GM21717 (cell line): ENCODE measurements at regions not wholly inside any gene's neighbourhood (a gene's known extent, or its start where the extent isn't known, plus 50 kb on each side); places are given as distances from the start of the nearest gene placed in this dataset.

Experiments
- ATAC-seq: cut with Tn5 transposase; IDR thresholded peaks from one replicate; pipeline ENCODE4 v1.9.1; 2021; ENCODE audit warnings: mild to moderate bottlenecking, moderate library complexity; ENCODE audit not compliant: unreplicated experiment

DNA sequence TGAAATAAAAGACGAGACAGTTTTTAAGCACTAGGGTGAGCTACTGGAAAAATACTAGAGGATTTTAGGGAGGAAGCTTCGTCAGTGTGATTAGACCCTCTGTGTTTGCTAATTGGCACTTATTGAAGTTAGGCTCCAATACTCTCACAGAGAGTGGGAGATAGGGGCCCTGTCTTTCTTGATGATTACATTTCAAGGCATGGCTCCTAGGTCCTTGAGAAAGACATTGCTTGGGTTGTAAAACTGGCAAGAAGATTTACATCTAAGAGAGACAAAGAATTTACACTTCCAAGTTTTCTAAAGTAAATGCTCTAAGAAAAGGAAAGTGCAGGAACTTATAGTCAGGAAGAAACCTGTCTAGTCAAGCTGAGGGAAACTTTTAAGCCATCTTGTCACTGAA, 183.2 kb downstream of the C12orf50 start:
- no peak for ATAC-seq

DNA sequence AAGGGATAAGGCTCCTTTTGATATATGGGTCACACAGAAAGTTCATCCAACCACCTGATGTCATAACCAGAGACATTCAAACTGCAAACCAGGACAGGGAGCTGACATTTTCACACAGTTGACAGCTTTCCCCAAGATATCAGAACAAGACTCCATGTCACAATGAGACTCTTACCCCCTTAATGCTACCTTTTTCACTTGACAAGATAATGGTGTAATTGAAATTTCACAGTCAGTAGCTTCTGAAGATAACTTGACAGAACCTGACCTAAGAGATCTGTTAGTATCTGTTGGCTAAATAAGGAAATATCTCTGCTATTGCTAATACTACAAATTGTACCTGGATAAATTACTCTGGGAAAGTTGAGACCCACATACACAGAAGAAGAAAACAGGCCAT, 187.3 kb downstream of the C12orf50 start:
- ATAC-seq, result no peak

DNA sequence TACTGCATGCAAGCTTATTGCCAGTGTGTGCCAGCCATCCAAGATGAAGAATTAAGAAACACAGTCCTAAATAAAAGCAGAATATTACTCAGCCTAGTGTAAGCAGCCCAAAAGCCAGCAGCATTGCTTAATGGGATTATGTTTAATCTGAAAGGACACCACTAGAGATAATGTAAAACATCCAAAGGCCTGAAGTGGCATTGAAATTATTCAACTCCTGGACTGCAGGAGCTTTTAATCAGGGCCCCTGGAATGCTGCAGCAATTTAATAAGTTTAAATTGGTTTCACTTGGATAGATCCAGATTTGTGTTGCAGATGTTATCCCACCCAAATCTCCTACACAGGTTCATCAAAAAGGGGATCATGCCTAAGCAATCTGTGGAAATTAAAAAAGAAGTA, 193.0 kb downstream of the C12orf50 start:
- ATAC-seq, result no peak

DNA sequence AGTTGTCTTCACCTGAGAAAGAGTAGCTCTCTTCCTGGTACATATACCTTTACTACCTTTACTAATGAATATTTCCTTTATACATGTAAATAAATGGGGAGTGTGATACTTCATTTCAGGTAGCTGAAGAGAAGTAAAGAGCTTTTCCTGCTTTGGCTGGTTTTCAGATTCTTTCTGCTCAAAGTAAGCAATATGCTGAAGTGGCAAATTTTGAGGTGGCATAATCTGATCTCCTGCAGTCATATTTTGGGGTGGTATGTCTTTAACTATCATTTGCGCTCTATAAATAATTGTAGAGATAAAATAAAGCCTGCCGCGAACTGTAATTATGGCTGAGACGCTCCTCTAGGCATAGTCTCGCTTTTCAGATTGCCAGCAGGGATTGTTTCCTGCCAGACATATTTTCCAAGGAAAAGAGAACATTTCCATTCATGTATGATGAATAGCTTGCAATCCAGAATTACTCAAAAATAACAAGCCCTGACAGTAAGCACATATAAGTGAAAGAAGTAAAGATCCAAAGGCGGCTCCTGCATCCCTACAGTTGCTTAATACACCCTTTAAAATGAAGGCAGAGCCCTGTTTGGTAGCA, 200.7 kb downstream of the C12orf50 start:
- ATAC-seq, result no peak

DNA sequence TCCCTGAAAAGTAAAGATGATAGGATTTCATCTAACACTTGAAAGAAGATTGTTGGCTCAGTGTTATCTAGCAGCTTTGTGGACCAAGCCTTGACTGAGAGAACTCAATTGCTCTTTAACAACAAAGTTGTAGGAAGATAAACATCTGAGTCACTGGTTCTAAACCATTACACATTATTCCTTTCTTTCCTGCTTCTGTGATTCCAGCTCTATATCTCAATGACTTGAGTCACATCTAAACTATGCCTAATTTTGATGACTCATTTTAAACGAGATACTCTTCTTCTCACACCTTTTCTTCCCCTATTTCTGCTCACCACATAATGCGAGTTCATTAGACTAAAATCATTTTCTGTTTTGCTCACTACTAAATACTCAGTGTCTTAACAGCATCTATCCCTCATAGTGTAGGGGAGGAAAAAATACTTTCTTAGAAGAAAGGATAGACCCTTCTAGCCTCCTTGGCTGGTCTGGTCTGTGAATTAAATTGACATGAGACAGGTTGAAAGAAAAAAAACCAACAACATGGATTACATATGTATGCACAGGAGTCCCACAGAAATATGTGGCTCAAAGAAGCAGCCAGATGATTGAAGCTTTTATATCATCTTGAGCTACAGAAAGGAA, 201.4 kb downstream of the C12orf50 start:
- no peak for ATAC-seq

DNA sequence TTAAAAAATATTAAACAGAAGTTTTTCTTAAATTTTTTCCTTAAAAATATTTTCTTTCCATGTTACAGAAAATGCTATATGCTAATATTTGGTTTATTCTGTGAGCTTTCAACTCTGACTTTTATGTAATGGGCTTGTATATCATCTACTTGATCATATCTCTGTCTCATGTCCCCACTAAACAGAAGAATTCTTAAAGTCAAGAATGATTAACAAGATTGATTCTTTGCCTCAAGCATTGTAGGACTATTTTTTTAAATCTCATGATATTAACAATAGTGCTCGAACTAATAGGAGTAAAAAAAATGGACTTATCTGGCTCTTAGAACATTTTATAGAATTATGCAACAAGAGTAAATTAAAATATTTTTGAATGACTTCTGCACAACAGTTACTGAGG, 206.3 kb downstream of the C12orf50 start:
- no peak for ATAC-seq

DNA sequence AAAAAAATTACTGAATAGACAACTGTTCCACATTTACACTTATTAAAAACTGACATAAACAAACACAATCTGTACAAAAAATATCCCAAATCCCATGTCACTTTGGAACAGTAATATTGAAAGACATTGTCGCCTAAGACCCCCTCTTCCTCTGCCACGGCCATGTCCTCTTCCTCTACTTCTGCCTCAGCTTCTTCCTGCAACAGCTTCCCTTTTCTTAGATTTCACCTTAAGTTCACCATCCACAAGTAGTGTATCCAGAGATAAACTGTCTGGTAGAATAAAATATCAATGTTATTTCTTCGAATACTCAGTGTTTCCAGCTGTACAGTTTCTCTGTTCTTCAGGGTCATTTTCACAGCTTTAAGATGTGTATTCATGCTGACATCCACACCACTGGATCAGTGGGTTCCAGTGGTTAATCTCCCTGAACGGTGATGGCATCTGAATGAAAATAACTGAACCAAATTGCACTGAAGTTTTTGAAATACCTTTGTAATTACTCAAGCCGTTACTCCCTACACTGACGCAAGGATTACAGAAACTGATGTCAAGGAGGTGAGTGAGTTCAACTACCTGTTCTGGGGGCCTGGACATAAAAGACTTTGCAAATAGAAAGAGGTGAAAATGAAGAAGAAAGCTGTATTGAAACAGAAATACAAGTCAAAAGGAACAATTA, 208.5 kb downstream of the C12orf50 start:
- no peak for ATAC-seq

DNA sequence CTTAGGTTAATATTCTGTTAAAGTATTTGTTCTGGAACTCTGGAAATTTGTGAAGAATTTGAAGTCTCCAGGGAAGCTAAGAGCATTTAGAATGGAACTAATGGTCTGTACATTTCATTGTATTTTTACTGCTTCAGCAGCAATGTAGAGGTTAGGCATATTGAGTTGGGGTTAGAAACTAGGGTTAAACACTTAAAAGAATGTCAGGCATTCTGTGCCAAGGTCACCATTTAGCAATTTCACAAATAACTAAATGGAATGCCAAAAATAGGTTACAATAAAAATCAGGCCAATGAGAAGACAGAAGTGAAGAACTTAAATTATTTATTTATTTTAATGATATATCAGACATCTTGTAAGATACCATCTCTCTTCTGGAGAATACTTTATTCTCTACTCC, 210.8 kb downstream of the C12orf50 start:
- ATAC-seq, result no peak

DNA sequence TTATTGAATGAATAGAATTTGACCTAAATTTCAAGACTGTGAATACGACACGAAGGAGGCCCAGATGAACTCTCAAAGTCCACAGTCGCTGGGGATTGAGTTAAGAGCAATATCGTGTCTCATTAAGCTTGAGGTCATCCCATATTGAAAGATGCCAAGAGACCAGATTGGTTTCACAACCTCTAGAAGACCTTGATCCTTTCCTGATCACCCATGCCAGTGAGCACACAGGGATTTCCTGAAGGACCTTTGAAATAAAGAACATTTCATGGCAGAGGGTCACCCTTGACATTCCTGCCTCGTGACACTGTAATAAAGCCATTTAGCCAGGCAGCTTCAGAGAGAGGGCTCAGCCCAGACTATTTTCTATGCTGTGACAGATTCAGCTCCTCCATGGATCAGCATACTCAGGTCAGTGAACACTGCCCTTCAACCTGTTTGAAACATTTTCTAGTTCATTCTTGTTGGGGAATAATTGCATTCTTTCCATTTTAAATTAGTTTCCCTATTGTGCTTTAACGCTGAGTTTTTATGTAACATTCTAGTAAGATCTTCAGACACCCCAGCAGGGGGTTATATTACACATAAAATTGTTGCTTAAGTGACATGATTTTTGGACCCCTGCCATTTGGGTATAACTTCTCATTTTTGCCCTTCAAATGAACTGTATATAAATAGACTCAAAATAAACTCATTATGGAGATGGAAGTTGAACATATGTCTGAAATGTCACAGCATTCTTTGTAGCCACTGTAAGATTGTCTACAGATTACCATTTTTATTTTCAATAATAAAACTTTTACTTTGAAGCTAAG, 213.2 kb downstream of the C12orf50 start:
- ATAC-seq, result no peak

DNA sequence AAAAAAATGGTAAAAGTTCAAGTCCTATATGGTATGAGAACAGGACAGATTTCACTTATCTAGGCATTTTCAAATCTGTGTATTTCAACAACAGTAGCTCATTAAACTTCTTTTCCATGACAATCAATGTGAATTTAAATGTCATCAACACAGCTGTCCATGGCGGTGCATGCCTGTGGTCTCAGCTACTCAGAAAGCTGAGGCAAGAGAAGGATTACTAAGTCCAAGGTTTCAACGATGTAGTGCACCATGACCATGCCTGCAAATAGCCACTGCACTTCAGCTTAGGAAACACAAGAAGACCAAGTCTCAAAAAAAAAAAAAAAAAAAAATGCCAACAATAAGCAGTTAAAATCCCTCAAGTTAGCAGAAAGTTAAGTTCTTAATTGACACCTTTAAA, 214.6 kb downstream of the C12orf50 start:
- ATAC-seq, result no peak

DNA sequence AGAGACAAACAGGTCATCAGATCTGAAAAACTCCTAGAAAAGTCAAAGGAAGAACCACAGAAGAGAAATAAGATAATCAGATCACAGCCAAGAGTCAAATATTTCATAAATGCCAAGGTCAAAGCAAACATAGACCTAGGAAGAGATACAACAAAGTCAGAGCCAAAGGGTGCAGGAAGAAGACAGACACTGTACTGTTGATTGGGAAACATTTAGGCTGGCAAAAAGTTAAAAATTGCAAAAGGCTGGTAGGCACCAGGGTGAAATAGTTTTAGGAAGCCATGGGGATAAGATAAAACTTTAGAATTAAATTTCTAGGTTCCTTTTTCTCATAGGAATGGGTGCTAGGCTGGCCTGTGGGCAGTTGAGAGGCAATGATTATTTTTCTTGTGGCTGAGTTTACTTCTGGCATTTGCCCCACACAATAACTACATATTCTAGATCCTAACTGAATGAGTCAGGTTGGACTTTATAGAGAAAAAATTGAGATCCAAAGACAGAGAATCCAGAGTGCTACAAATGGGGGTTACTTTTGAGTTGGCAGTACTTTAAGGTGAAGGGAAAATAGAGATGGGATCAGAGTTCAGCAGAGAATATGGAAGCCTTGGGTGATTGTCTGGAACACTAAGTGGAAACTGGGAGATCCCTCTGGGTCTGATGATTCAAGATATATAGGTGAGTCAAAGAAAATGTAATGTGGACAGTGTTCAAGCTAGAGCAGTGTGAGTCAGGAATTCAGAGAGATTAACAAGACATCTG, 215.5 kb downstream of the C12orf50 start:
- no peak for ATAC-seq

DNA sequence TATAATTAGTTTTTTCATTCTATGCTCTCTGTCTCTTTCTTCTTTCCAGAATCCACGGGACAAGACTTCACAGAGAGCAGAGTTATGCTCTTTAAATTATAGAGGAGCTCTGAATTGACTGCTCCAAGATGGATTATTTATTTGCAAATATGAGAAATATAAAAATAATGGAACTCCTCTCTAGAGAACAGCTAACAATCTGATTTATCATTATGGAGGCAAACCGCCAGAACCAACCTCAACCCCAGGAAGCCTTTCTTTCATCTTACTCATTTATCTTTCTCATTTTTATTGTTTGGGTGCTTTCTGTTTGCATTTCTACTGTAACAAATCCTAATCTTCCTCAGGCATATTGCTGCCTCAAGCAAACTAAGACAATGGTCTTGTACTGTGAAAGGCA, 216.5 kb downstream of the C12orf50 start:
- no peak for ATAC-seq

DNA sequence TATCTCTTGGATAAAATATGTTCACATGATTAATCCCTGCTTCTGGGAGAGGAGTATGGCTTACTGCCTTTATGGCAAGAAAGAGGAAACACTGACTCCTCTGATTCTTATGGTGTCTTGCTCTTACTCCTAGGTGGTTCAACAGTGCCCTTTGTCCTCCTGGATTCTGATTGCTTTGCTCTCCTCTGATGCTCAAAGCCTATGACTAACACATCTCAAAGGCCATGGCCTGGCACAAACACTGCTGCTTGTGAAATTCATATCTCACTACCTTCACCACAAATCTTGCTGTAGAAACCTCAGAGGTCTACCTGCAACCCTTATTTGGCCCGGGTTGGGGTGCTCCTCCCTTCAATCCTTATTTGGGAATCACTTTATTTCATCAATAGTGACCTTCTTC, 217.2 kb downstream of the C12orf50 start:
- no peak for ATAC-seq

DNA sequence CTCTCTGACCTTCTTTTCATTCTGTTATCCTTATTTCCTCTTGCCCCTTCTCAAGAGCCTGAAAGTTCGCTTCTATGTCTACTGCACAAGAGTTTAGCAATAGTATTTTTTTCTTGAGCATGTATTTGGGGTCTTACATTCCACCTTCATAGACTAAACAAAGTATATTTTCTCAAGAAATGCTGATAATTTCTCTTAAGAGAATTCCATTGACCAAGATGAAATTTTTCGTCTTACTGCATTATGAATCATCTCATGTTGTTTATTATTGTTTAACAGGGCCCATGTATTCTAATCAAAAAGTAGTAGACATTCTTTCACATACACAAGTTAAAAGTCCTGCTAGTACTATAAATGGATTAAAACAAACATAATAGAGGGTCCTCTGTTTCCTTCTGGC, 219.3 kb downstream of the C12orf50 start:
- ATAC-seq, result no peak

DNA sequence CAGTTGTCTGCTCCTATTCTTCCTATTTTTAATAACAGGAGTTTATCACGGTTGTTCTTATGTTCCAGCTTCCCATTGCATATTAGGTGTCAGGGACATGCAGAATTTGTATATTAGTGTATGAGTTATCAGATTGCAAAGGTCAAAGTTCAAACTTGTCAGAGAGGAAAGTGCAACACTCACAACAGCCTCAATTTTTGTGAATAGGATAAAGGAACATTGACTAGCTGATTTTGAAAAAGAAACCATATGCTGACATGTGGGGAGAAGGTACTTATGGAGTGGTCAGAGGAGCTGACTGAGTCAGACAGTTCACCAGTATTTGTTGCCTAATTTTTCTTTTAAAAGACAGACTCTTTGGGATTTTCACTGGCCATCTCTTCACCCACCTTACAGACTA, 222.1 kb downstream of the C12orf50 start:
- no peak for ATAC-seq

DNA sequence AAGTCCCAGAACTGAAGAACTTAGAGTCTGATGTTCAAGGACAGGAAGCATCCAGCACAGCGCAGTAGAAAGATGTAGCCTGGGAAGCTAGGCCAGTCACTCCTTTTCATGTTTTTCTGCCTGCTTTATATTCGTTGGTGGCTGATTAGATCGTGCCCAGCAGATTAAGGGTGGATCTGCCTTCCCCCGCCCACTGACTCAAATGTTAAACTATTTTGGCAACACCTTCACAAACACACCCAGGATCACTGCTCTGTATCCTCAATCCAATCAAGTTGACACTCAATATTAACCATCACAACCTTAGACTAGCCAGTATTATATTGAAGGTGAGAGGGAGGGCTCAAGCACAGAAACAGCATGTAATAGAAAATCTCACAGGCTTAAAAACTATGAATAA, 222.9 kb downstream of the C12orf50 start:
- ATAC-seq, result no peak

DNA sequence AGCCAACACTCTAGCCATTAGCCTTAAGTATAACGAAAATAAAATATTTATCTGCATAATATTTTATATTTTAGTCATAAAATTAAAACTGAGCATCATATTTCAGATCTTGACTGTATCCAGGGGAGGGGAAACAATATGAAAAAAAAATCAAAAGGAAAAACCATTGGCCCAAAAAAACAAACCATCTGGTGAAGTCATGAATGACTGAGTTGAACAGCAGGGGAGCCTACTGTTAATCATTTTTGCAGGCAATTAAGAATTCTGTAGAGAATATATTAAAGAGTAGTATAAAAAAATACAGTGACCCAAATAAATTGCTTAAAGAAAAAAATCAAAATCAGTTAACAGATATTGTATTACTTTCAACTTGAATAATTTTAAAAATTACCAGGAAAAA, 224.8 kb downstream of the C12orf50 start:
- no peak for ATAC-seq

DNA sequence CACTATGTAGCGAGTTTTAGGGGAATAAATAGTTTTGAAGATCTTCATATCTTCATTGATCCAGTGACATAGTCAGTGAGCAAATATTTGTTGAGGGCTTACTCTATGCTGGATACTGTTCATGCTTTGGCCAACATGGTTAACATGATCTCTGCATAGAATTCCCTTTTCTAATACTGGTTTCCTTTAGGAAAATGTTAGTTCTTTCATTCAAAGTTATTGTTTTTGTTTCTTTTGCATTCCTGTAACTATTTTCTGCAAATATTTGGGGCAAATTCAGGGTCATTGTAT, 226.5 kb downstream of the C12orf50 start:
- no peak for ATAC-seq

DNA sequence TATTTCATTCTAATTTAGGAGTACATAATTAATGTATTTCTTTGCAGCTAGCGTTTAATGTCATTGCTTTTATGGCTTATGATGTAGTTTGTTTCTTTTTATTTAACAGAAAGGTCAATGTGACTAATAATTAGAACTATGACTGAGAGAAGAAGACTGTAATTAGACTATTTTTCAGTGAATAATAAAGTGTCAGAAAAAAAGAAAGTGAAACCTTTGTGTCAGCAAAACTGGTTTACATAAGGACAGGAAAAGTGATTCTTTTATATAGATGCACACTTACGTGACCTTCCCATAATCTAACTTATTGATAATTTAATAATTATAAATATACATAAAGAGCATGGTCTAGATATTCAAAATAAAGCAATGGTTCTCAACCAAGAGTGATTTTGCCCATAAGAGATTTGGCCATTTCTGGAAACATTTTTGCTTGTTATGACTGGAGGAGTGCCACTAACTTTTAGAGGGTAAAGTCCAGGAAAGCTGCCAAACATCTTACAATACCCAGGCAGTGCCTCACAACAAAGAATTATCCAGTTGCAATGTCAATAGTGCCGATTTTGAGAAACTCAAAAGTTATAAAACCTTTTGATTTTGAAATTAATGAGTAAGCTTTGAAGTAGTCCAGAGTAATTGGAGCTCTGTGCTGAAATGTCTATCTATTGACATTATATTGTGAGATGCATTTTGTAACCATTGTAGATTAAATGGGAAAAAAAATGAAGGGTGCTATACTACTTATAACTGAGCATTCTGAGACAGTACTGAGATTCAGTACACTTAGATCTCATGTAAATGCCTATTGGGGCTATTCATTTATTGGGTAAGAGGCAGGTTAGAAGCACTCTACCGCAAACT, 227.1 kb downstream of the C12orf50 start:
- peak; percentile 66 for ATAC-seq

DNA sequence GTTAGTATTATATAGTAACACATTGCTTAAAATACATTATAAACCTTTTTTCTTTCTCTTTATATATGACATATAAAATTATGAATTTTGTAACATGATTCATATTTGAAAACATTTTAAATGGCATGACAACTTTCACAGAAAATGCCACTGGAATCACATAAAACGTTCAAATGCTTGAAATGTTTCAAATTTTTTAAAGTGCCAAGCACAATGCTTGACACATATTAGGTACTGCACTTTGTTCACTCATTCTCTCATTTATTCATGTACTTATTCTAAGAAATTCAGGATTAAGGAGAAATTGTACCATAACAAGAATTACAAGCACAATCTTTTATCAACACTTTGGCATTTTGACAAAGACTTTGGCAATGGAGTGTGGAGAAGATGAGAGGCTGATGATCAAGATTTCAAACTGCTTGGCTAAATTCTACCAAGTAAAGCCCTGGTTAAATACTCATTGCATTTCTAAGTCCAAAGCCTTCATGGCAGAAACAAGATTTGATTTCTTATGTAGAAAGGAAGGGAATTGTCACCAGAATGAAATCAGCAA, 232.2 kb downstream of the C12orf50 start:
- ATAC-seq, result no peak
